Naive thymus-derived CD8-positive, alpha-beta T cell (primary cell): ENCODE measurements at regions not wholly inside any gene's neighbourhood (a gene's known extent, or its start where the extent isn't known, plus 50 kb on each side); places are given as distances from the start of the nearest gene placed in this dataset.
"Not testable (repeated sequence)": the region's sequence is repeated elsewhere in the genome, so short reads cannot be mapped to it uniquely, and the experiment has no call there.

Experiments
- ATAC-seq, 2 donors: fragments of 150-1000 bp; cut with Tn5 transposase in 1 of 2; sonication (Bioruptor Pico), chemical (Tn5 transposase) in 1 of 2; 1 replicate in 1 of 2; 2 replicates in 1 of 2; pipeline ENCODE4 v1.10.0; 2021; ENCODE audit warnings: mild to moderate bottlenecking in 2 of 2, moderate library complexity in 2 of 2
- POLR2A ChIA-PET: fragments of 350-600 bp; sonication (Branson Sonifier 250); formaldehyde crosslinking; loops from one replicate; lab custom pipeline; 2021; ENCODE audit warnings: antibody characterized with exemption; lab: Charles Lee
- DNase-seq, 10 donors: peaks; one replicate each; pipeline versions ENCODE4 v3.0.0 to v3.0.0-alpha.2; 2020 to 2022
- H3K27ac Mint-ChIP-seq, 10 donors: one replicate each; pipeline ENCODE4 v1.8.0; 2020 to 2022; ENCODE audit warnings: mild to moderate bottlenecking in 10 of 10, mixed read lengths in 10 of 10, moderate library complexity in 4 of 10, inconsistent platforms in 1 of 10
- H3K27me3 Mint-ChIP-seq, 5 donors: one replicate each; pipeline ENCODE4 v1.8.0; 2021 to 2022; ENCODE audit warnings: mixed read lengths in 5 of 5
- H3K36me3 Mint-ChIP-seq, 3 donors: one replicate each; pipeline ENCODE4 v1.8.0; 2020 to 2022; ENCODE audit warnings: mixed read lengths in 3 of 3, mild to moderate bottlenecking in 2 of 3, inconsistent platforms in 1 of 3
- H3K4me1 Mint-ChIP-seq, 4 donors: one replicate each; pipeline ENCODE4 v1.8.0; 2021 to 2022; ENCODE audit warnings: mixed read lengths in 4 of 4
- H3K4me3 Mint-ChIP-seq, 10 donors: one replicate each; pipeline ENCODE4 v1.8.0; 2020 to 2022; ENCODE audit warnings: mild to moderate bottlenecking in 10 of 10, mixed read lengths in 10 of 10, moderate library complexity in 6 of 10, inconsistent platforms in 1 of 10
- H3K9me3 Mint-ChIP-seq, 9 donors: one replicate each; pipeline ENCODE4 v1.8.0; 2020 to 2022; ENCODE audit warnings: mixed read lengths in 9 of 9, mild to moderate bottlenecking in 3 of 9, inconsistent platforms in 1 of 9, moderate library complexity in 1 of 9

GRCh38 chr9:23044549-23044948 lies 597.9 kb downstream of the DMRTA1 start:
- POLR2A ChIA-PET, result no interaction called here
- Mint-ChIP-seq H3K27me3 (no peaks in the 10 kb centered on the region), H3K9me3 (peaks cover 0 to 26% (median 7%) of the 10 kb centered on the region in 9 donors), H3K27ac (no peak overlapping the region), H3K4me3 (no peak overlapping the region), H3K4me1 (no peaks in the 10 kb centered on the region), H3K36me3 (no peaks in the 10 kb centered on the region)
- ATAC-seq (no peak), DNase-seq (no peak)

GRCh38 chr9:23046026-23046425 lies 599.4 kb downstream of the DMRTA1 start:
- H3K4me1 Mint-ChIP-seq, H3K36me3 Mint-ChIP-seq, H3K27ac Mint-ChIP-seq, ATAC-seq, POLR2A ChIA-PET, DNase-seq, H3K4me3 Mint-ChIP-seq, H3K27me3 Mint-ChIP-seq: not testable (repeated sequence)
- H3K9me3 Mint-ChIP-seq, result peaks cover 0 to 20% (median 10%) of the 10 kb centered on the region in 9 donors

- no peaks in the 10 kb centered on the region for H3K4me1 Mint-ChIP-seq
- peaks cover 0 to 12% (median 3%) of the 10 kb centered on the region in 9 donors for H3K9me3 Mint-ChIP-seq
- no peak overlapping the region for H3K27ac Mint-ChIP-seq
- no peak for DNase-seq
- ATAC-seq, result no peak
- H3K4me3 Mint-ChIP-seq, result no peak overlapping the region
- POLR2A ChIA-PET, result no interaction called here
- H3K36me3 Mint-ChIP-seq, result no peaks in the 10 kb centered on the region
- H3K27me3 Mint-ChIP-seq, result no peaks in the 10 kb centered on the region
Measured at GRCh38 chr9:23050548-23050947, 603.9 kb downstream of the DMRTA1 start.

- no peaks in the 10 kb centered on the region for H3K4me1 Mint-ChIP-seq
- no peak overlapping the region for H3K4me3 Mint-ChIP-seq
- no peaks in the 10 kb centered on the region for H3K36me3 Mint-ChIP-seq
- DNase-seq (no peak), ATAC-seq (no peak)
- peaks cover 0 to 14% (median 7%) of the 10 kb centered on the region in 9 donors for H3K9me3 Mint-ChIP-seq
- POLR2A ChIA-PET, result no interaction called here
- H3K27me3 Mint-ChIP-seq, result no peaks in the 10 kb centered on the region
- H3K27ac Mint-ChIP-seq, result no peak overlapping the region
Measured at GRCh38 chr9:23073136-23073535, 626.5 kb downstream of the DMRTA1 start.

GRCh38 chr9:23079798-23080197 lies 633.2 kb downstream of the DMRTA1 start:
- Mint-ChIP-seq H3K27ac (no peak overlapping the region), H3K27me3 (no peaks in the 10 kb centered on the region), H3K9me3 (peaks cover 0 to 27% (median 7%) of the 10 kb centered on the region in 9 donors), H3K36me3 (peaks cover 0 to 7% (median 0%) of the 10 kb centered on the region in 3 donors), H3K4me3 (no peak overlapping the region), H3K4me1 (no peaks in the 10 kb centered on the region)
- DNase-seq (no peak), ATAC-seq (no peak)
- POLR2A ChIA-PET, result no interaction called here

GRCh38 chr9:23081377-23081776 lies 634.8 kb downstream of the DMRTA1 start:
- no peak overlapping the region for H3K27ac Mint-ChIP-seq
- DNase-seq (no peak), ATAC-seq (no peak)
- peaks cover 0 to 30% (median 14%) of the 10 kb centered on the region in 9 donors for H3K9me3 Mint-ChIP-seq
- no peaks in the 10 kb centered on the region for H3K27me3 Mint-ChIP-seq
- no peak overlapping the region for H3K4me3 Mint-ChIP-seq
- H3K4me1 Mint-ChIP-seq, result no peaks in the 10 kb centered on the region
- peaks cover 0 to 7% (median 0%) of the 10 kb centered on the region in 3 donors for H3K36me3 Mint-ChIP-seq
- POLR2A ChIA-PET, result no interaction called here

- Mint-ChIP-seq H3K27me3 (no peaks in the 10 kb centered on the region), H3K9me3 (peaks cover 0 to 34% (median 12%) of the 10 kb centered on the region in 9 donors), H3K36me3 (no peaks in the 10 kb centered on the region), H3K4me1 (no peaks in the 10 kb centered on the region), H3K4me3 (no peak overlapping the region), H3K27ac (no peak overlapping the region)
- POLR2A ChIA-PET, result no interaction called here
- ATAC-seq (no peak), DNase-seq (no peak)
Measured at GRCh38 chr9:23088932-23089364, 642.3 kb downstream of the DMRTA1 start.

GRCh38 chr9:23117616-23118015 lies 671.0 kb downstream of the DMRTA1 start:
- ATAC-seq (no peak), DNase-seq (no peak)
- no peaks in the 10 kb centered on the region for H3K36me3 Mint-ChIP-seq
- POLR2A ChIA-PET, result no interaction called here
- H3K4me1 Mint-ChIP-seq, result no peaks in the 10 kb centered on the region
- no peak overlapping the region for H3K27ac Mint-ChIP-seq
- H3K27me3 Mint-ChIP-seq, result no peaks in the 10 kb centered on the region
- H3K4me3 Mint-ChIP-seq, result no peak overlapping the region
- H3K9me3 Mint-ChIP-seq, result peaks cover 1 to 10% (median 3%) of the 10 kb centered on the region in 9 donors

GRCh38 chr9:23120630-23121029 lies 674.0 kb downstream of the DMRTA1 start:
- no peak for ATAC-seq
- H3K27ac Mint-ChIP-seq, result no peak overlapping the region

GRCh38 chr9:23123048-23123632 lies 676.5 kb downstream of the DMRTA1 start:
- Mint-ChIP-seq H3K4me3 (no peak overlapping the region), H3K27ac (no peak overlapping the region), H3K36me3 (no peaks in the 10 kb centered on the region), H3K4me1 (no peaks in the 10 kb centered on the region), H3K9me3 (peaks cover 0 to 8% (median 1%) of the 10 kb centered on the region in 9 donors), H3K27me3 (no peaks in the 10 kb centered on the region)
- POLR2A ChIA-PET, result no interaction called here
- ATAC-seq, result no peak
- DNase-seq, result no peak

More at GRCh38 chr9:23120630-23121029, 674.0 kb downstream of the DMRTA1 start:
- no peak overlapping the region for H3K4me3 Mint-ChIP-seq
- H3K9me3 Mint-ChIP-seq, result peaks cover 0 to 10% (median 1%) of the 10 kb centered on the region in 9 donors
- H3K27me3 Mint-ChIP-seq, result no peaks in the 10 kb centered on the region
- no peaks in the 10 kb centered on the region for H3K36me3 Mint-ChIP-seq
- no peak for DNase-seq
- no peaks in the 10 kb centered on the region for H3K4me1 Mint-ChIP-seq
- POLR2A ChIA-PET, result no interaction called here

GRCh38 chr9:23145467-23145866 lies 680.6 kb downstream of the ELAVL2 start:
- Mint-ChIP-seq H3K27ac (no peak overlapping the region), H3K27me3 (no peaks in the 10 kb centered on the region), H3K36me3 (peaks cover 0 to 9% (median 0%) of the 10 kb centered on the region in 3 donors), H3K4me1 (no peaks in the 10 kb centered on the region), H3K9me3 (peaks cover 6 to 43% (median 23%) of the 10 kb centered on the region in 9 donors), H3K4me3 (no peak overlapping the region)
- DNase-seq (no peak), ATAC-seq (no peak)
- POLR2A ChIA-PET, result no interaction called here

- no peaks in the 10 kb centered on the region for H3K27me3 Mint-ChIP-seq
- POLR2A ChIA-PET, result no interaction called here
Measured at GRCh38 chr9:23153058-23153457, 673.0 kb downstream of the ELAVL2 start.

GRCh38 chr9:23160491-23160890 lies 665.5 kb downstream of the ELAVL2 start:
- Mint-ChIP-seq H3K27me3 (no peaks in the 10 kb centered on the region), H3K36me3 (no peaks in the 10 kb centered on the region), H3K4me3 (no peak overlapping the region), H3K27ac (no peak overlapping the region), H3K9me3 (peaks cover 3 to 45% (median 15%) of the 10 kb centered on the region in 9 donors), H3K4me1 (no peaks in the 10 kb centered on the region)
- no peak for ATAC-seq
- POLR2A ChIA-PET, result no interaction called here
- no peak for DNase-seq

More at GRCh38 chr9:23153058-23153457, 673.0 kb downstream of the ELAVL2 start:
- no peak for DNase-seq
- Mint-ChIP-seq H3K27ac (no peak overlapping the region), H3K36me3 (no peaks in the 10 kb centered on the region), H3K9me3 (peaks cover 0 to 20% (median 10%) of the 10 kb centered on the region in 9 donors), H3K4me1 (no peaks in the 10 kb centered on the region), H3K4me3 (no peak overlapping the region)
- ATAC-seq, result no peak
